T1000 (cell line): ENCODE measurements at regions not wholly inside any gene's neighbourhood (a gene's known extent, or its start where the extent isn't known, plus 50 kb on each side); places are given as distances from the start of the nearest gene placed in this dataset.
"Not testable (repeated sequence)": the region's sequence is repeated elsewhere in the genome, so short reads cannot be mapped to it uniquely, and the experiment has no call there.

Experiments
- DNase-seq: peaks from one replicate; lab custom pipeline; 2025; ENCODE audit warnings: mixed read lengths; lab: John Stamatoyannopoulos, UW

DNA sequence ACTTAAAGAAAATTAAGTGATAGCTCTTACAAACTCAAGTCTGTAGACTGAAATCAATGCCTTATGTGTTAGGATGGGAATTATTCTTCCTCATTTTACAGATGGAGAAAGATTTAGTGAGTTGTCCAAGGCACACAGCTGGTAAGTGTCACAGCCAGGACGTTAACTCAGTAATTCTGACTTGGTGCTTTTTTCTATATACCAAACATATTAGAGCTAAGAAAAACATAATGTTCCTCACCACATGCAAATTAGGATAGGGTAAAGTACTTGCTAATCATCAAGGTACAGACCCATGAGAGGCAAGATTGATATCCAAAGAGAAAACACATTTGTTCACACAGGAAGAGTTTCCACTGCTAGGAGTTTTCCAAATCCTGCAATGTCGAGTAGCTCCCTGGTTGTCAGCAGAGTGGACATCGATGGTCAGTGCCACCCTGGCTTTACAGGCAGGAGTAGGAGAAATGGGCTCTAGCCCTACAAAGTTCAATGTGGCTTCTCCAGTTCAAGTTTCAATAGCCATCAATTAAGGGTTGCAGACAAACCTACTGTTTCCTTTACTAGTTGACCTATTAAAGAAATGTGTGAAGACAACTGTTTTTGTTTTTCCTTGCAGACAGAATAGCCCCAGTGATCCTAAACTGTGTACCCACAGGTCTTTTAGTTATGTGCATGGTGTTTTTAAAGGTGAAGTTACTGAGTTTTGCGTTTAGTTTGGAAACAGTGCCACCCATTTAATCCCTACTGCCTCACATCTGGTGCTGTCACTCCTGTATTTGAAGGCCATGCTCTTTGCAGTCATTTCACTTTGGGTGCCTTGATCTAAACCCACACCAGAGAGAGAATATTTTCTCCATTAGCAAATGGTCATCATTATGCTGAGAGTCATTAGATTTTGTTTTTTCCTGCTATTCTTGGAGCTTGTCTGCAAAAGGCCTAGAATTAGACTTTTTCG is 460.8 kb upstream of the SMARCA2 start:
- no peak for DNase-seq

DNA sequence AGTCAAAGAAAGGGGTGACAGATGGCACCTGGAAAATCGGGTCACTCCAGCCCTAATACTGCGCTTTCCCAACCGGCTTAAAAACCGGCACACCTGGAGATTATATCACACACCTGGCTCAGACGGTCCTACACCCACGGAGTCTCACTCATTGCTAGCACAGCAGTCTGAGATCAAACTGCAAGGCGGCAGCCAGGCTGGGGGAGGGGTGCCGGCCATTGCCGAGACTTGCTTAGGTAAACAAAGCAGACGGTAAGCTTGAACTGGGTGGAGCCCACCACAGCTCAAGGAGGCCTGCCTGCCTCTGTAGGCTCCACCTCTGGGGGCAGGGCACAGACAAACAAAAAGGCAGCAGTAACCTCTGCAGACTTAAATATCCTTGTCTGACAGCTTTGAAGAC is 456.5 kb upstream of the SMARCA2 start:
- DNase-seq = not testable (repeated sequence)

DNA sequence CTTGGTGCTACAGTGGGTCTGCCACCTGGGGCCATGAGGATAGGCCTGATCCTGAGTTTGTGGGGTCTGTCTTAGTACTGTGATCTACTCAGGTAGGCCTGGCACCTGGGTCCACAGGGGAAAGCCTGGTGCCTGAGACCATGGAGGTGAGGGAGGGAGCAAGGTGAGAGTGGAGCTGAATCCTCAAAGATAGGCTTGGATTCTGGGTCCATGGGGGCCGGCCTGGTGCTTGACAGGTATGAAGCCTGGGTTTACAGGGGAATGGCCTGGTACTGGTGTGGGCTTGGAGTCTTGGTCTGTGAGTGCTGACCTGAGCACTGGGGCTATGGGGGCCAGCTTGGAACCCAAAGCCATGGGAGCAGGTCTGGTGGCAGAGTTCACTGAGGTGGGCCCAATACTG is 439.2 kb upstream of the SMARCA2 start:
- no peak for DNase-seq

DNA sequence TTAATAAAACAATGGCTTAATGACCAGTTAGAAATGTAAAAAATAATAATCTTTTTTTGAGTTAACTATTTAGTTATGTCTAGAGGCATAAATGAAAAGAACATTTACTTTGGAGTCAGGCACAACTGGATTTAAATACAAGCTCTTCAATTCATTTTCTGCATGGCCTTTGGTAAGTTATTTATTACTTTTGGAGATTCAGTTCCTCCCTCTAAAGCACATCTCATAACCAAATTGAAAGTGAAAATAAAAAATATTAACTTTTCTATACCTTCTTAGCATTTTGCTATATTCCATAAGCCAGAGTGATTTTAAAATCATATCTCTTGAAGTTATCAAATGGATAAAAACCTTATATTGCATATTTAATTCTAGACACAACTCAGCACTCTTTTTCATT is 434.9 kb upstream of the SMARCA2 start:
- no peak for DNase-seq

DNA sequence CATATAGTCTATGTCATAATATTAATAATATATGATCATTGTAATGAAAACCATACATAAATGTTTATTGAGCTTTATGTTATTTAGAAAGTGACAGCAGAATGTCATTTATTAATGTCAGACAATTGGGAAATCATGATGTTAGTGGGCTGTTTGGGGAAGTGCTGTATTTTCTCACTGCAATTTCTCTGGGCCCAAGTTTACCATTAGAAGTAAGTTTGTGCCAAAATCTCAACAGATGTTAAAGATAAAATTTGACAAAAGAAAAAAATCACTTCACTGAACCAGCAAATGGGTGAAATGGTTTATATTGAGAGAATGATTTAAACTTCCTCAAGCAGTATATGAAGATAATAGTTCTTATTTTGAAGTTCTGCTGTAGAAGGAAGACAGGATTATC is 433.2 kb upstream of the SMARCA2 start:
- no peak for DNase-seq

DNA sequence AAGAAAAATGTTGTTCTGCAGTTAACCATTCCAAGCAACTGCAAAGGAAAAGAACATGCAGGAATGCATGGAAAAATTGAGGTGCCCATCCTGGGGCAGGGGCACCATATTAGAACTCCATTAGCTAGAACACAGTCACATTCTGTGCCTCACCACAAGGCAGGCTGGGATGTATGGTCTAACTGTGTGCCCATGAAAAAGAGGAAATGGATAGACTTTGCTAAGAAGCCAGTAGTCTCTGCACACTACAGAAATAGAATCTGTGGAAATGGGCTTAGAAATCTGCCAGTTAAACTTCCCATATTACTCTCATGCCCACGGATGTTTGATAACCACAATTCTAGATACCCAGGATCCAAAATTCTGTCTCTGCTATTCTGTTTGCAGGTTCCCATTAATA is 423.8 kb upstream of the SMARCA2 start:
- DNase-seq = no peak

DNA sequence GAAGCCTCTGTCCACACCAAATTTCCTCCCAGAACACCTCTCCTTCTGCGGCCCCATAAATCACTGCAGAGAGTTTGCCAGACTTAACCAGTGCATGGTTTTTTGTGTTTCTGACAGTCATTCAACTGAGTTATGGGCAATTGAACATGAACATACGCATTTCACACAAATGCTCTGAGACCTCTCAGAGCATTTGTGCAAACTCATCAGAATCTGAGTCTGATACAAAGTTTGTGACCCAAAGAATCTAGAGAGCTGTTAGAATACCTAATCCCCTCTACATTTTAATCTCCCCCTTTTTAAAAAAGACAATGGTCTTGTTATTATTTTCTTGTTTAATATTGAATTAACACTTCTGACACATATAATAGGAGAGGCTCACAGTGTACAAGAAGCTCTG is 416.9 kb upstream of the SMARCA2 start:
- no peak for DNase-seq

DNA sequence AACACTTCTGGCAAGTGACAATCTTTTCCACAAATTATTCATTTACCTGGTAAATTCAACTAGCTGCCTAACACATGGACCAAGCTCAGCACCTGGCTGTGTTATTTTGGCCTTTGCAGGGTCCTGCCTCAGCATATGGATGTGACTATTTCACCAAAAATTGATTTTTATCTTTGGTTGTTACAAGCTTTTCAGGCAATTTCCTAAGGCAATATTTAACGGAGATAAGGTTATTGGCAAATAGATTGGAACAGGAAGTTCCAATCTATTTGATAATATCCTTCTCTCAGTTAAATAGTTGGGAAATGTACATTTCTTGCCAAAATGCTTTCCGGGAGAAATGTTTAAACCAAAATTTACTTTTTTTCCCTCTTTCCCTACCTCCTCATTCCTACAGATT is 415.2 kb upstream of the SMARCA2 start:
- DNase-seq = no peak

DNA sequence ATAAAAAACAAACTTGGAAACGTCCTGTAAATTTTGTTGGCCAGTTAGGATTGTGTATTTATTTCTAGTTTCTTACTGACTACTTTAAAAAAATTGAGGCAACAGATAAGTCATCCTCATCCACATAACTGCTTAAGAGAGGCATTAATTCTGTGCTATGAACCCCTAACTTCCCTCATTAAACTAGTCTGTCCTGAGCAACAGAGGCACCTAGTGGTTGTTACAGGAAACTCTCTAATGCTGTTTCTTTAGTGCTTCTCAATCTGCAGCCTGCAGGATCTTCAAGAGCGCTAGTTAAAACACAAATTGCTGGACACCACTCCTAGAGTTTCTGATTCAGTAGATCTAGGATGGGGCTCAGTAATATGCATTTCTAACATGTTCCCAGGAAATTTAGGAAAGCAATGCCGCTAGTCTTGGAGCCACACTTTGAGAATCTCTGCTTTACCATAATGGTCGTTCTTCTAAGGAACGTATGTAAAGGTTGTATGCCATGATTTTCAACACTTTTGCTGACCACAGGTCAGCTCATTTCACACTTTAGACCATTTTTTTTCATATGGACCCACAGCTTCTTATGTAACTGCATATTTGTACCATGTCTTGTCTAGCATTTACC is 410.1 kb upstream of the SMARCA2 start:
- no peak for DNase-seq

DNA sequence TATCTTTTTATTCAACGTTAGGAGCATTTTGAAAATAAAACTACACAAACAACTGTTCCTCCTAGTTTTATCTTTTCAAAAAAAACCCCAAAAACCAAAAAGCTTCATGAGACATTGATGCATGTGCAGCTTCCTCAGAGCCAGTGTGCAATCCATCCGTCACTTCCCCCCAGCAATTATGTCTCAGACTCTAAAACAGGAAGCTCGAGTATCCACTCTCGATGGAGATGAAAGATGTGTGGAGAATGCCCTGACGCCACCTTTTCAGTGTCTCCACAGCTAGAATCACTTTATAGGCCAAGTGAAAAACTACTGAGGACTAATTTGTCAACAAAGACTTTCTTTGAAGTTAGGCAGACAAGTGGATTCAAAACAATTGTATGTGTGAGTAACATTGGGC is 408.9 kb upstream of the SMARCA2 start:
- no peak for DNase-seq

DNA sequence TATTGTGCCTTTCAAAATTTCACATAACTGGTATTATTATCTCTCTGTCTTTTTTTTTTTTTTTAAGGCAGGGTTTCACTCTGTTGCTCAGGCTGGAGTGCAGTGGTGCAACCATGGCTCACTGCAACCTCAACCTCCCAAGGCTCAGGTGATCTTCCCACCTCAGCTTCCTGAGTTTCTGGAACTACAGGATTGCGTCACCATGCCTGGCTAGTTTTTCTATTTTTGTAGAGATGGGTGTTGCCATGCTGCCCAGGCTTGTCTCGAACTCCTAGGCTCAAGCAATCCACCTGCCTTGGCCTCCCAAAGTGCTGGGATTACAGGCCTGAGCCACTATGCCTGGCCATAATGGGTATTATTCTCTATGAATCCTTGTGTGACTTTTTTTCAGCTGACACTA is 402.3 kb upstream of the SMARCA2 start:
- DNase-seq = no peak

DNA sequence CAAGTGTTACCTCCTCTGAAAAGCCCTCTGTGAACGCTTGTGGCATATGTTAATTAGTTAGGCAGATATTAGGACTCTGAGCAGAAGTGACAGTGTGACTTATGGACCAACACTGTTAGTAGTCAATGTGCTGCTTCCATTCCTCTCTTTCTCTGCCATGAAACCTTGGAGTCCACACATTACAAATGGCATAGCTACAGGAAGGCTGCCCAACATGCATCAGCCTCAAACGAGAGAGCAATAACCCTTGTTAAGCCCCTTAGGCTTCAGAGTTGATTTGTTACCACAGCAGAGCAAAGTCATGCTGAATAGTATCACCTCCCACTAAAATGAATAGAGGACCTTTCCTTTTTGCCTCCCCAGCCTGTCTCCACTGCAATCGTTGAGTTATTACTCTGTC is 397.7 kb upstream of the SMARCA2 start:
- no peak for DNase-seq

DNA sequence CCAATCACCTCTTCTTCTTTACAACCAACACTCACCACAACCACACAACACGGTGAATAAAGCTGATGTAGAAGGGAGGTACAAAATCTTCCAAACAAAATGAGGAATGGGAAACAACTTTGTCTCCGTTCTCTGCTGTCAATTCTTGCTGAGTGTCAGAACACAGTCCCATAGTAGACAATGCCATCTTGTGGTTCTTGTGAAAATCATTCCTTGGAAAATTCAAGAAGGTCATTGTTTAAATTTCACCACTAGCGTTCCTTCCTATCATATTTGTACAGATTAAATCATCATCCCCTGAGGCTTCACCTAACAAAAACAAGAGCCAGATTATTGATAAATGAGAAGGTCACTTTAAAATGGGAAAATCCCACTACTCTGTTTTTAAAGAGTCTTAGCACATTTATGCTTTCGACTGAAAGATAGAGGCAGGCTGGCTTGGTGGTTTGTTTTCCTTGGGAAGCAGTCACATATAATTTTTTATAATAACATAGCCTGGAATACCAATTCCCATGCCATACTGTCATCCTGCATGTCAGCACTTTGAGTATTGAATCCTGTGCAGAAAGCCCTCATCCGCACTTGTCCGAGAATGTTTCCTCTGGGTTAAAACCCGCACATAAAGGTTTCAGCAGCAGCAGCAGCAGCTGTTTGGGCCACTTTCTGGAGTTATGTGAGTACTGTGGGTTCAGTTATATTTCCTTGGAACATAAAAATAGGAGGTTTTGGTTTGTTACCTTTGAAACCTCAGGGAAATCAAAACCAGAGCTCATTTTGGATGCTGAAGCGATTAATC is 395.0 kb upstream of the SMARCA2 start:
- no peak for DNase-seq

DNA sequence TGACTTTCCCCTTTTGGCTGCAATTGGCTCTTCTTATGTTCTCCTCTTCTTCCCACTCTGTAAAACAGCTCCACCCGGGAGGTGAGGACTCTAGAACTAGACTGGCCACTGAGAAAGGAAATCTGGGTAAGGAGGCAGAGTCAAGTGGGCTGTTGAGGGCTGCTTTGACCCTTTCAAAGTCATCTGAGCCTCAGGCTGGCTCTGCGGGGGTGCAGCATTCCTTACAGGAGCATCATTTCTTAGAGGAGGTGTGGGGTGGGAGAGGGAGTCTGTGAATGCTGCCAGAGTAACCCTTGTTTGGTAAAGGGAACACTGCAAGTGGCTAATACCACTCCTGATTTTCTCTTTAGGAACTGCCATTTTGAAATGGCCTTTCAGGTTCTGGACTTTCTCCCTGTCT is 377.7 kb upstream of the SMARCA2 start:
- no peak for DNase-seq

DNA sequence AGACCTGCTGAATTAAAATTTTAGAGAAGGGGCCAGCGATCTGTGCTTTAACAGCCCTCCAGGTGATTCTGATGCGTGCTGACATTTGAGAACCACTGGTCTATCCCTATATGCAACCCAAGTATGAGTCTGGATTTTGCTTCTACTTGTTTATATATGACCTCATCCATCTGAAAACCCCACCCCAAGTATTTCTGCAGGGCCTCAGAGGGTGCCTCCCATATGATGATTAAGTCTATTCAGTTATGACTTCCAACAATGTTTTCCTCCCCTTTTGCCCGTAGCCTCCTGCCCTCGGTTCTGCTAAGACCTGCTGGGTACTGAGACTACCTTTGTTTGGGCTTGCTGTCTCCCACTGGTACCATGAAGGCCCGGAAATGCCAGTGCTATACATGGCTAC is 376.0 kb upstream of the SMARCA2 start:
- no peak for DNase-seq

DNA sequence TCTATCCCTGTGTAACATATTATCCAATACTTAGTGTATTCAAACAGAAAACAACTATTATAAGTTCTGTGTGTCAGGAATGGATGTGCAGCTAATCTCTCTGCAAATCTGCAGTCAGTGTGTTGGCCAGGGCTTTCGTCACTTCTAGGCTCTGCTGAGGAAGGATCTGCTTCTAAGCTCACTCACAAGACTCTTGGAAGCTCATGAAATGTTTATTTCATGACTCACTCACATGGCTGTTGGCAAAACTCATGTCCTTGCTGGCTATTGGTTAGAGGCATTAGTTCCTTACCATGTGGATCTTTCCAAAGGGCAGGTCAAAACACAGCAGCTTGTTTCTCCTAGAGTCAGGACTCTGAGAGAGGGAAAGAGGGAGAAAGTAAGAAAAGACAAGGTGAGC is 367.4 kb upstream of the SMARCA2 start:
- DNase-seq = no peak

DNA sequence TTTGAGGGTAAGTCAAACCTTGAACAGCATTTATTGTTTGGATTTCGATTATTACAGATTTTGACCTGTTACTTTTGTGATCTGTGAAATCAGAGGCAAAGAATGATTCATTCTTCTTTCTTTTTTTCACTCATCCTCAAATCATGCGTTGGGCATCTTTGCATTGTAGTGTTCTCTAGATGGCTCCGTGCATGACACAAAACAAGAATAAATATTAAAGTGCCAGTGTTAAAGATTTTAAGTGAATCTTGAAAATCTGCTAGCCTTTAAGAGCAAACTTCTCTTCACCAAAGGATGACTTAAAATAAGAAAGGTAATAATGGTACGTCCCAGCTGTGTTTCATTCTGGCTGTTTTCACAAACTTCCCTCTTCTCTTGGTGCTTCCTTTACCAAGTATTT is 361.9 kb upstream of the SMARCA2 start:
- DNase-seq = no peak

DNA sequence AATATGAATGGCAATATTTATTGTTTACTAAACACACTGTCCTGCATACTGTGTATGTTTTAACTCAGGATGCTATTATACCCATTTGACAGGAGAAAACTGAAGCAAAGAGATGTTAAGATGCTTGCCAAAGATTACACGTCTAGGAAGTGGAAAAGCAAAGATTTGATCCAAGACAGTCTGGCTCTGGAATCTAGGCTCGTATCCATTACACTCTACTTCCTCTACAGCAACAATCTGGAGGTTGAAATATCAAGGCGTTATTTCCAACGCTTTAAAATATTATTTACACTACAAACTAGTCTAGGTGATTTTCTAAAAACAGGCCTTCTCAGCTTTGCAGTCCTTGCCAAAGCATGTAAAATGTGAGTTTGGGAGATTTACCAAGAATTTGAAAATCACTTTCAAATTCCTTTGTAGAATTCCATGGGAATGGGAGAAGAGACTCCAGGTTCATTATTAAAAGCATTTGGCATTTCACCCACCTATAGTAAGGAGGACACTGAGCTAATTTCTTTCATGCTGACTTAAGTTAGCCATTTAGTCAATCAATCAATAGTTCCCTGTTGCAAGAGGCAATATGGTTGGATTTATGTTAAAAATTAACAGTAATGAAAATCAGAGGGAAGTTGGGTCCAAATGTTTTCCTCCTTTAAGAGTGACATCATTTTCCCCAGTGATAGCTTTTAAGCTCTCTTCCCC is 356.3 kb upstream of the SMARCA2 start:
- no peak for DNase-seq

DNA sequence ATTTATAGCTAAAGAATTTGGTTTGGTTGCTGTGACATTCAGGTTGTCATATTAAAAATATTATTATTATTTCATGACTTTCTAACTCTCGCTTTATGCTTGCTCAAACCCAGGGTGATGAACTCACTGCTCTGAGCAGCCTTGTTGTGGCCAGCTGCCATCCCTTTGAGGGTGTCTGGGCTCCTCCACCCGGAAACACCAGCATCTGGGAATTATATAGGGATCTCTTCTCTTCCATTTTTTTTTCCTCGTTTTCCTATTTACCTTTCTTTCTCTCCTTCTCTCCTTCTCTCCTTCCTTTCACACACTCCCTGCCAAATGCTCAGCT is 355.8 kb upstream of the SMARCA2 start:
- DNase-seq = no peak

DNA sequence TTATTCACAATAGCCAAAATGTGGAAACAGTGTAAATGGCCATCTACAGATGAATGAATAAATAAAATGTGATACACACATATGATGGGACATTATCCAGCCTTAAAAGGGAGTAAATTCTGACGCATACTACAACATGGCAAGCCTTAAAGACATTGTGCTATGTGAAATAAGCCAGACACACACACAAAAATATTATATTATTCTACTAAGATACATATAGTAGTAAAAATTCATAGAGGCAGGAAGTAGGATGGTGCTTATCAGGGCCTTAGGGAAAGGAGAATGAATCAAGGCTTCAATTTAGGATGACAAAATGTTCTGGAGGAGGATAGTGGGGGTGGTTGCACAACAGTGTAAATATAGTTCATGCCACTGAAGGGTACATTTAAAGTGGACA is 346.7 kb upstream of the SMARCA2 start:
- DNase-seq = no peak

DNA sequence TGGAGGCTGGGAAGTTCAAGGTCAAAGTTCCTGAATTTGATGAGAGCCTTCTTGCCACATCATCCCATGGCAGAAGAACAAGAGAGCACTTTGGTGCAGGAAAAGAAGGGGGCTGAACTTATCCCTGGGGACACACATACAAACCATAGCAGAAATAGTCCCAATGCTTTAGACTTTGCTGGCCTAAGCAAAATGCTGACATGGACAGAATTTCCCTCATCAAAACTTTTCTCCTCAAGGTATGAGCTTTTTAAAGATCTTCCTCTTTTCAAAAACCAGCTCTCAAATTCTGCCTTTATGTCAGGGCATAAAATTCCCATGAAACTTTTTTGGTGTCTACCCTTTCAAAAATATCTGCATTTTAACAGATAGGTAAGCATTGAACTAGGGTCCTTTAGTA is 341.8 kb upstream of the SMARCA2 start:
- DNase-seq = no peak

DNA sequence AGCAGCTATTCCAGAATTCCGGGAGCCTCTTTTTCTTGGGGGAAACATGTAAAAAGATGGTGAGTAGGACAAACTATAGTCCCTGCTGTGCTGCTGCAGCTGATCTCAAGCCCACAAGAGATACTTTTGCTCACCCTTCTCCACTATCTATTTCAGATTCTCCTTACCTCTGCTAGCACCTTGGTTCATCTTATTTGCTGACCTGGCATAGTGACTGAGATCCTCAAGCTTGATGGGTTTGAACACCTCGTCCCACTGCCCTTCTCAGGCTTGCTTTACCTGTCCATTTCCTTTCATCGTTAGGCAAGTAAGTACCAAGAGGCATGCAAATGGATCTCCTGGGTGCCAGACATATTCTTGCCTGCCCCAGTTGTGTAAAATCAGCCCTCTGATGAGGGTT is 338.4 kb upstream of the SMARCA2 start:
- DNase-seq = no peak
